SK-N-MC (cell line): ENCODE measurements at regions not wholly inside any gene's neighbourhood (a gene's known extent, or its start where the extent isn't known, plus 50 kb on each side); places are given as distances from the start of the nearest gene placed in this dataset.
A peak's percentile ranks its signal among the peaks of the same experiment; 100 is the strongest.

Experiments
- DNase-seq: peaks from one replicate; pipeline ENCODE4 v3.0.0-alpha.2; 2011; ENCODE audit warnings: low read depth, low spot score
- H3K27ac ChIP-seq: fragments of 200-600 bp; sonication (generic); 2 replicates; pipeline ENCODE4 v1.5.1; 2016; ENCODE audit warnings: mixed run types
- H3K36me3 ChIP-seq: fragments of 200-600 bp; sonication (generic); 2 replicates; pipeline ENCODE4 v1.6.1; 2017; ENCODE audit warnings: antibody characterized with exemption, low read length, mixed read lengths; ENCODE audit not compliant: insufficient read depth
- H3K4me3 ChIP-seq: fragments of 200-600 bp; sonication (generic); 2 replicates; pipeline ENCODE4 v1.5.1; 2016
- H3K9ac ChIP-seq: fragments of 200-600 bp; sonication (generic); 2 replicates; pipeline ENCODE4 v1.8.0; 2017; ENCODE audit warnings: mixed run types, mixed read lengths; ENCODE audit not compliant: insufficient read length
- H3K9me3 ChIP-seq: fragments of 200-600 bp; sonication (generic); 2 replicates; pipeline ENCODE4 v1.6.1; 2017; ENCODE audit warnings: low read depth, mild to moderate bottlenecking, antibody characterized with exemption, low read length, moderate library complexity, mixed read lengths
- EZH2 ChIP-seq: fragments of 200-600 bp; sonication (generic); IDR thresholded peaks from one replicate; pipeline ENCODE4 v1.6.1; 2017; ENCODE audit warnings: antibody characterized with exemption
- FOXP2 ChIP-seq: optimal IDR thresholded peaks from 2 replicates; pipeline ENCODE3; 2011; ENCODE audit warnings: mild to moderate bottlenecking, moderate library complexity; ENCODE audit not compliant: insufficient read depth; ENCODE audit errors: extremely low read length, control extremely low read depth
- POLR2AphosphoS5 ChIP-seq: IDR thresholded peaks from 2 replicates; pipeline ENCODE4 v1.6.1; 2012; ENCODE audit warnings: mild to moderate bottlenecking, low read depth, low read length, borderline replicate concordance

DNA sequence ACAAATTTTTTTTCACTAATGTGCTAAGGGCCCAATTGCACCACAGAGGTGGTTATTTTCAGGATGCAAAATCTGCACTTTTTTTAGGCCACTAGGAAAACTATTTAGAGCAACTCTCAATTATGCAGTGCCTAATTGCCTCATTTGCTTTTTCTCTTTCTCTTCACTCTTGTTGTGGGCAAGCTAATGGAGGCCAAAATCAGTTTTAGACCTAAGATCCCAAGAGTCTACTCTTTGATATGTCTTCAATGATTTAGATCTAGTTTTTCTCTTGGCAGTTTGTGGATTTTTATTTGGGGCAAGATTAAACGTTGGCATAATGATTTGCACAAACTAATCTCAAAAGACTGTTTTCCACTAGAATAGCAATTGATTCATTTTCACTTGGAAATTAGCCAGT lies 1996.9 kb downstream of the LRRC4C start:
- Histone ChIP-seq H3K36me3 (no peaks in the 10 kb centered on the region), H3K9me3 (no peaks in the 10 kb centered on the region), H3K9ac (no peak overlapping the region), H3K27ac (no peak overlapping the region), H3K4me3 (no peak overlapping the region)
- no peak for DNase-seq
- no peak for TF ChIP-seq FOXP2
- TF ChIP-seq EZH2, result no peak
- no peak for TF ChIP-seq POLR2AphosphoS5

DNA sequence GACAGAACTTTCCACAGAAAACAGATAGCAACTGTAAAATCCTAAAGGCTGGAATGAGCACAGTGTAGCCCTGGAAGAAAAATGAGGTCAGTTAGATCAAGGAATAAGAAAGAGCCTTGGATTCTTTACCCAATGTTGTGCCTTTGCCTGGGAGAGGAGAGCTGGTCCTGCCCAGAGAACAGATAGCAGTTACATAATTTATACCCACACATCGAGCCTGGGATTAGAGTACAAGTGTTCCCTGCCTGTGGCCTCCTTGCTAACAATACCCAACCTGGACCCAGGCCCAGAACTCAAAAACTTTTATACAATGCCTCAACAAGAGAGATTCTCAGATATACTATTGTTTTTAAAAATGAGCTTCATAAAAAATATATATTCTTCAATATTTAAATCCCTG lies 1998.4 kb downstream of the LRRC4C start:
- Histone ChIP-seq H3K27ac (peak overlapping the region; percentile 48), H3K4me3 (no peak overlapping the region), H3K9me3 (no peaks in the 10 kb centered on the region), H3K9ac (no peak overlapping the region), H3K36me3 (no peaks in the 10 kb centered on the region)
- no peak for DNase-seq
- TF ChIP-seq FOXP2, result no peak
- TF ChIP-seq POLR2AphosphoS5, result no peak
- no peak for TF ChIP-seq EZH2

GRCh38 chr11:39459606-39460005 lies 1999.8 kb downstream of the LRRC4C start:
- TF ChIP-seq FOXP2 (no peak), POLR2AphosphoS5 (no peak)
- Histone ChIP-seq H3K9ac (peak overlapping the region; percentile 0), H3K27ac (peak overlapping the region; percentile 100), H3K9me3 (no peaks in the 10 kb centered on the region), H3K4me3 (no peak overlapping the region), H3K36me3 (no peaks in the 10 kb centered on the region)
- no peak for DNase-seq

DNA sequence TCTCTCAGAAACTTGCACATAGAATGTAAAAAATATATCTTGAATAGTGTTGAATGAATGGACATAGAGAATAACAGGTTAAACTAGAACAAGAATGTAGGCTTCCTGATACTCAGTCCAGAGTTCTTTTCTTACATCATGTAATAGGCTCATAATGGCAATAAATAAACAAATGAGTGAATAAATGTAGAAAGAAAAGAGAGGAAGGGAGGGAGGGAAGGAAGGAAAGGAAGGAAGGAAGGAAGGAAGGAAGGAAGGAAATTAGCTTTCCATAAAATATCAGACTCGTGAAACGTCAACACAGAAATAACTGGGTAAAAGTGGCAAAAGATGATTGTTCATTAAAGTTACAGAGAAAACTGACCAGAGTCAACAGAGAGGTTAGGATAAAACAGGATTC lies 2001.0 kb downstream of the LRRC4C start:
- Histone ChIP-seq H3K27ac (peak overlapping the region; percentile 100), H3K4me3 (peak overlapping the region; percentile 40), H3K36me3 (no peaks in the 10 kb centered on the region), H3K9ac (peak overlapping the region; percentile 76), H3K9me3 (no peaks in the 10 kb centered on the region)
- TF ChIP-seq FOXP2 (no peak), POLR2AphosphoS5 (peak; percentile 27; the same call in 1 of the 2 replicates)
- peak; percentile 86 for DNase-seq

GRCh38 chr11:39443424-39444022 lies 2015.9 kb downstream of the LRRC4C start:
- no peak for TF ChIP-seq POLR2AphosphoS5
- no peak for TF ChIP-seq EZH2
- TF ChIP-seq FOXP2, result no peak
- DNase-seq, result no peak
- no peak overlapping the region for H3K4me3 ChIP-seq
- no peak overlapping the region for H3K27ac ChIP-seq
- no peaks in the 10 kb centered on the region for H3K36me3 ChIP-seq
- H3K9me3 ChIP-seq, result no peaks in the 10 kb centered on the region
- no peak overlapping the region for H3K9ac ChIP-seq

DNA sequence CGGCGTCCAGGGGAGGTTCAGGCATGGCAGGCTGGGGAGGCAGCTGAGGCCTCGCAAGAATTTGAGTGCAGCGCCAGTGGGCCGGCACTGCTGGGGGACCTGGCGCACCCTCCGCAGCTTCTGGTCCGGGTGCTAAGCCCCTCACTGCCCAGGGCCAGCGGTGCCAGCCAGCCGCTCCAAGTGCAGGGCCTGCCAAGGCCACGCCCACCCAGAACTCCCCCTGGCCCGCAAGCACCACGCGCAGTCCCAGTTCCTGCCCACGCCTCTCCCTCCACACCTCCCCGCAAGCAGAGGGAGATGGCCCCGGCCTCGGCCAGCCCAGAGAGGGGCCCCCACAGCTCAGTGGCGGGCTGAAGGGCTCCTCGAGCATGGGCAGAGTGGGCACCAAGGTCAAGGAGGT lies 2017.3 kb downstream of the LRRC4C start:
- Histone ChIP-seq H3K4me3 (no peak overlapping the region), H3K27ac (no peak overlapping the region), H3K36me3 (no peaks in the 10 kb centered on the region), H3K9ac (no peak overlapping the region), H3K9me3 (no peaks in the 10 kb centered on the region)
- TF ChIP-seq EZH2, result no peak
- no peak for TF ChIP-seq FOXP2
- TF ChIP-seq POLR2AphosphoS5, result no peak
- no peak for DNase-seq

DNA sequence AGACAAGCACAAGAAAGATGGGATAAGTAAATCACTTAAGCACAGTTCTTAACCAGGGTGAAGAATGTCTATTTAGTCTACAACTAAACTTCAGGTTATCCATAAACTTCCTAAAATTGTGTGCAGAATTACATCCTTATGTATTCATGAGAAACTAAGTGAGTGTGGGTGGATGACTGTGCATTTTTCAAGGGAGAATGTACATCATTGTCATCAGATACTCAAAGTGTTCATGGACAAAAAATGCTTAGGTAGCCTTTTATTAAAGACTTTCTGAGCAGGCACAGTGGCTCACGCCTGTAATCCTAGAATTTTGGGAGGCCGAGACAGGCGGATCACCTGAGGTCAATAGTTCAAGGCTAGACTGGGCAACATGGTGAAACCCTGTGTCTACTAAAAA lies 2023.8 kb downstream of the LRRC4C start:
- Histone ChIP-seq H3K36me3 (no peaks in the 10 kb centered on the region), H3K27ac (no peak overlapping the region), H3K4me3 (no peak overlapping the region), H3K9ac (no peak overlapping the region), H3K9me3 (no peaks in the 10 kb centered on the region)
- DNase-seq, result no peak
- TF ChIP-seq POLR2AphosphoS5 (peak; percentile 48; the same call in 1 of the 2 replicates), EZH2 (no peak)

DNA sequence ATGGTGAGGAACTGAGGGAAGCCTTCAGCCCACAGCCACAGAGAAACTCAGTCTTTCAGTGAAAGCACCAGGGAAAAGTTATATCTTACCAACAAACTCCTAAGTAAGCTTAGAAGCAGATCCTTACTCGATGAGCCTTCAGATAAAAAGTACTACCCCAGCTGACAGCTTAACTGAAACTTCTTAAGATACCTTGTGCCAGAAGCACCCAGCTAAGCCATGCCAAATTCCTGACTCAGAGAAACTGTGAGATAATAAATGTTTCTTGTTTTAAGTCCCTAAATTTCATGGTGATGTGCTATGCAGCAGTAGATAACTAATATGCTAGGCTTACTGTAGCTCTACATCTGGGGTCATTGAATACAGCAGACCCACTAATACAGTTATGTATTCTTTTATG lies 2025.0 kb downstream of the LRRC4C start:
- TF ChIP-seq EZH2, result no peak
- TF ChIP-seq FOXP2, result no peak
- TF ChIP-seq POLR2AphosphoS5, result no peak
- no peak for DNase-seq
- H3K9ac ChIP-seq, result no peak overlapping the region
- H3K36me3 ChIP-seq, result no peaks in the 10 kb centered on the region
- no peak overlapping the region for H3K4me3 ChIP-seq
- no peaks in the 10 kb centered on the region for H3K9me3 ChIP-seq
- no peak overlapping the region for H3K27ac ChIP-seq

DNA sequence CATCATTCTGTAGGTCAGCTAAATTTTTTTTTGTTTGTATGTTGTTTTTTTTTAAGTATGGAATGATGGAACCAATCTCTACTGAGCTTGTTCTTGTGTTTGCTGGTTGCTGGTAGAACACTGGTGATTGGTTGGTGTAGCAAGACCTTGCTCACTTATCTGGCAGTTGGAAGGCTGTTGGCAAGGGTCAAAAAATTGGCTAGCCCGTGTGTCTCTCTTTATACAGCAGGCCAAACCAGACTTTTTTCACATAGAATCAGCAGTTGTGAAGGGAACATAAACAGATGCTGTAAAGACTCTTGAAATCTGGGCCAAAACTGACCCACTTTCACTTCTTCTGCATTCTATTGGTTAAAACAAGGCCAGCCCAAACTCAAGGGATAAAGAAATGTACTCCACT lies 2026.5 kb downstream of the LRRC4C start:
- TF ChIP-seq POLR2AphosphoS5 (no peak), EZH2 (no peak), FOXP2 (no peak)
- Histone ChIP-seq H3K36me3 (no peaks in the 10 kb centered on the region), H3K9me3 (no peaks in the 10 kb centered on the region), H3K9ac (no peak overlapping the region), H3K4me3 (no peak overlapping the region), H3K27ac (no peak overlapping the region)
- DNase-seq, result no peak
